GM10266 (cell line): ENCODE measurements at regions not wholly inside any gene's neighbourhood (a gene's known extent, or its start where the extent isn't known, plus 50 kb on each side); places are given as distances from the start of the nearest gene placed in this dataset.

ENCODE experiments used
- DNase-seq: peaks from one replicate; pipeline ENCODE4 v3.0.0; 2012; ENCODE audit errors: extremely low spot score
- TF ChIP-seq, protein P1 (sequence below): IDR thresholded peaks from 2 replicates; pipeline ENCODE4 v1.5.1; 2012; ENCODE audit warnings: mild to moderate bottlenecking, low read depth; ENCODE audit not compliant: control insufficient read depth, insufficient read depth; ENCODE audit errors: missing control alignments

- TF ChIP-seq, protein P1, sequence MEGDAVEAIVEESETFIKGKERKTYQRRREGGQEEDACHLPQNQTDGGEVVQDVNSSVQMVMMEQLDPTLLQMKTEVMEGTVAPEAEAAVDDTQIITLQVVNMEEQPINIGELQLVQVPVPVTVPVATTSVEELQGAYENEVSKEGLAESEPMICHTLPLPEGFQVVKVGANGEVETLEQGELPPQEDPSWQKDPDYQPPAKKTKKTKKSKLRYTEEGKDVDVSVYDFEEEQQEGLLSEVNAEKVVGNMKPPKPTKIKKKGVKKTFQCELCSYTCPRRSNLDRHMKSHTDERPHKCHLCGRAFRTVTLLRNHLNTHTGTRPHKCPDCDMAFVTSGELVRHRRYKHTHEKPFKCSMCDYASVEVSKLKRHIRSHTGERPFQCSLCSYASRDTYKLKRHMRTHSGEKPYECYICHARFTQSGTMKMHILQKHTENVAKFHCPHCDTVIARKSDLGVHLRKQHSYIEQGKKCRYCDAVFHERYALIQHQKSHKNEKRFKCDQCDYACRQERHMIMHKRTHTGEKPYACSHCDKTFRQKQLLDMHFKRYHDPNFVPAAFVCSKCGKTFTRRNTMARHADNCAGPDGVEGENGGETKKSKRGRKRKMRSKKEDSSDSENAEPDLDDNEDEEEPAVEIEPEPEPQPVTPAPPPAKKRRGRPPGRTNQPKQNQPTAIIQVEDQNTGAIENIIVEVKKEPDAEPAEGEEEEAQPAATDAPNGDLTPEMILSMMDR: no peak
- no peak for DNase-seq
These were observed 376.5 kb downstream of the TMEM182 start for GRCh38 chr2:103138123-103138901.

DNA sequence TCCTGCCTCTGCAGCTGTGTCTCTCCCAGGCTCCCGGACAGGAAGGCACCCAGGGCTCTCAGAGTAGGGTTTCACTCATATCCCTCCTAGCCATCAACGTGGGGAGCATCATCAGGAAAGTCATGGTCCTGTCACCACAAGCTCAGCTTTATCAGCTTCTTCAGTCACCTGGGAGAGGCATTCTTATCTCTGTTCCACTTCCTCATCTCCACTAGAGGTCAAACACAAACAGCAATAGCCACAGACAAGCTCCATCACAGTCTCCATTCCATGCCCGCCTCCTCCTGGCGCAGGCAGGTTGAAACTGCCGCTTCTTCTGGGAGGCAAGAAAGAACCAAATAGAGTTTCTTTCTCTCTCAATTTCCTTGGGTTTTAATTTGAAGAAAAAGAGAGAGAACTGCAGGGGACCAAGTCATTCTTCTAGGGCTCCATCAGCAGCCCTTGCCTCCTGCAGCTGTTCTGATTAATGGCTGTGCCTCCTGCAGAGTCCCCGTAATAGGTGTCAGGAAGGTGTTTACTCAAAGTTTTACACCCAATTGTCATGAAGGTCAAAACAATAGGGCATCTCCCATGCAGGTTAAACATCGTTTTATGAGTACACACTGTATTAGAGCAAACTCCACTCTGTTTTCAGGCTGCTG, 377.9 kb downstream of the TMEM182 start:
- TF ChIP-seq, protein P1: no peak
- no peak for DNase-seq

GRCh38 chr2:103144837-103145236, 383.0 kb downstream of the TMEM182 start:
- TF ChIP-seq, protein P1: no peak
- DNase-seq: no peak

DNA sequence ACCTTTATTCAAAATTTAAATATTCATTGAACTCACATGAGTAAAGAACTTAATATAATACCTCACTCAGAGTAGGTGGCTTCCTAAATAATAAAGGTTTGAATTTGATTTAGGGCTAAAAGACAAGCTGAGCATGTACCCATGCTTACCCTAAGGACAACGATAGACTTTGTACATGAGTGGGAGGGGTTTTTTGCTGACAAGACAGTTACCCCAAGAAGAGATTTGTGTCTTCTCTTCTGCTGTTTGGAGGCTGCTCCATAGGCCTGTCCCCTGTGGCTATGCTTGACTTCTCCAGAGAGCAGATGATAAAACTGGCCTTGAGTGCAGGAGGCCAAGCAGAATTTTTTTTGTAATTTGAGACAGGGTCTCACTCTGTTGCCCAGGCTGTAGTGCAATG, 383.9 kb downstream of the TMEM182 start:
- DNase-seq: no peak
- TF ChIP-seq, protein P1: no peak

DNA sequence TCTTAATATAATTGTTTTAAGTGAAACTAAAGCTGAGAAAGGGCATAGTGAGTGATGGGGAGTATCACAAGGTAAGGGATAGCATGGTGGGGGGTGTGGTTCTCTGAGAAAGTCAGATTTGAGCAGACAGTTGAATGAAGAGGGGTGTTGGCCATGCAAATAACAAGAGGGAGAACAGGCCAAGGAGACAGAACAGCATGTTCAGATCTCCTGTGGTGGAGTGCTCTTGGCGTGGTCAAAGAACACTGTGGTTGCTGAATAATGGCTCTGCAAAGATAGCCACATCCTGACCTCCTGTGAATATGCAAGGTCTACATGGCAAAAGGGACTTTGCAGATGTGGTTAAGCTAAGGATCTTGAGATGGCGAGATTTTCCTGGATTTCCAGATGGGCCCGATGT, 389.2 kb downstream of the TMEM182 start:
- no peak for DNase-seq
- TF ChIP-seq, protein P1: no peak

- no peak for DNase-seq
- TF ChIP-seq, protein P1: no peak
These were observed 390.7 kb downstream of the TMEM182 start for GRCh38 chr2:103152556-103152955.
